ENCODE measurements at regions not wholly inside any gene's neighbourhood (a gene's known extent, or its start where the extent isn't known, plus 50 kb on each side); places are given as distances from the start of the nearest gene placed in this dataset.
A peak's percentile ranks its signal among the peaks of the same experiment; 100 is the strongest.

- no peaks in the 10 kb centered on the region for H3K79me1 ChIP-seq (replicated peaks; ENCODE audit: low read length, poor library complexity, severe bottlenecking)
- H2BK5ac ChIP-seq (ENCODE audit: low read depth, low read length, poor library complexity, severe bottlenecking): no peak overlapping the region
- no peak overlapping the region for H3K4me2 ChIP-seq (ENCODE audit: low read length, poor library complexity, severe bottlenecking)
- H2AK5ac ChIP-seq (ENCODE audit: low read length, severe bottlenecking): no peak overlapping the region
- no peak overlapping the region for H3K9ac ChIP-seq (ENCODE audit: low read length)
- DNase-seq: peak; percentile 19
- H3K4me3 ChIP-seq (ENCODE audit: insufficient read depth in 1 of 2, low read depth in 1 of 2, low read length in 2 of 2): no peak overlapping the region
- H3K18ac ChIP-seq (ENCODE audit: low read depth in 1 of 2, low read length in 2 of 2): peak overlapping the region in 1 of 2 experiments; percentile 80
- H3K23ac ChIP-seq (ENCODE audit: low read length in 2 of 2): no peak overlapping the region
- H4K91ac ChIP-seq (ENCODE audit: low read length): peak overlapping the region; percentile 64
- no peaks in the 10 kb centered on the region for H3K36me3 ChIP-seq (ENCODE audit: control insufficient read depth in 1 of 2, insufficient read depth in 2 of 2, low read depth in 1 of 2, low read length in 2 of 2)
- no peak overlapping the region for H3K27ac ChIP-seq (ENCODE audit: low read length, poor library complexity, severe bottlenecking)
- H3K14ac ChIP-seq (ENCODE audit: low read length in 2 of 2): no peak overlapping the region
- no peak overlapping the region for H4K8ac ChIP-seq (ENCODE audit: low read length)
- WGBS: 98% methylated on average over 2 of the region's 2 CpGs
- peak overlapping the region in 1 of 2 experiments; percentile 90 for H3K4ac ChIP-seq (ENCODE audit: low read depth in 1 of 2, low read length in 2 of 2)
- no peaks in the 10 kb centered on the region for H3K27me3 ChIP-seq (ENCODE audit: control insufficient read depth in 1 of 2, insufficient read depth in 1 of 2, low read length in 2 of 2)
- peaks cover 16% of the 10 kb centered on the region for H3K9me3 ChIP-seq (ENCODE audit: control insufficient read depth, low read length)
- H2AFZ ChIP-seq (ENCODE audit: low read depth, low read length): no peak overlapping the region
- H2BK15ac ChIP-seq (ENCODE audit: low read depth, poor library complexity, severe bottlenecking): no peak overlapping the region
- H3K4me1 ChIP-seq (ENCODE audit: control insufficient read depth, insufficient read depth, low read depth, low read length): peaks cover 6% of the 10 kb centered on the region
- H2BK12ac ChIP-seq (ENCODE audit: low read length in 2 of 2): peak overlapping the region in 1 of 2 experiments; percentile 69
- H2BK120ac ChIP-seq (ENCODE audit: low read depth, low read length): peak overlapping the region; percentile 27
Measured at GRCh38 chr2:111633189-111633588, 250.8 kb downstream of the ANAPC1 start.

- Histone ChIP-seq H3K14ac (ENCODE audit: low read length in 2 of 2) (peak overlapping the region in 1 of 2 experiments; percentile 45), H2AK5ac (ENCODE audit: low read length, severe bottlenecking) (no peak overlapping the region), H2BK12ac (ENCODE audit: low read length in 2 of 2) (peak overlapping the region; percentile 12 to 69), H3K79me1 (replicated peaks; ENCODE audit: low read length, poor library complexity, severe bottlenecking) (no peaks in the 10 kb centered on the region), H3K23ac (ENCODE audit: low read length in 2 of 2) (no peak overlapping the region), H3K4me1 (ENCODE audit: control insufficient read depth, insufficient read depth, low read depth, low read length) (peaks cover 6% of the 10 kb centered on the region), H4K91ac (ENCODE audit: low read length) (peak overlapping the region; percentile 97), H2BK5ac (ENCODE audit: low read depth, low read length, poor library complexity, severe bottlenecking) (no peak overlapping the region), H3K4me3 (ENCODE audit: insufficient read depth in 1 of 2, low read depth in 1 of 2, low read length in 2 of 2) (no peak overlapping the region), H3K36me3 (ENCODE audit: control insufficient read depth in 1 of 2, insufficient read depth in 2 of 2, low read depth in 1 of 2, low read length in 2 of 2) (no peaks in the 10 kb centered on the region), H3K27ac (ENCODE audit: low read length, poor library complexity, severe bottlenecking) (no peak overlapping the region), H3K4me2 (ENCODE audit: low read length, poor library complexity, severe bottlenecking) (no peak overlapping the region), H2BK120ac (ENCODE audit: low read depth, low read length) (peak overlapping the region; percentile 27), H2AFZ (ENCODE audit: low read depth, low read length) (no peak overlapping the region), H3K27me3 (ENCODE audit: control insufficient read depth in 1 of 2, insufficient read depth in 1 of 2, low read length in 2 of 2) (no peaks in the 10 kb centered on the region), H3K9me3 (ENCODE audit: control insufficient read depth, low read length) (peaks cover 11% of the 10 kb centered on the region), H3K4ac (ENCODE audit: low read depth in 1 of 2, low read length in 2 of 2) (peak overlapping the region in 1 of 2 experiments; percentile 90), H4K8ac (ENCODE audit: low read length) (peak overlapping the region; percentile 73), H3K18ac (ENCODE audit: low read depth in 1 of 2, low read length in 2 of 2) (peak overlapping the region; percentile 62 to 80), H2BK15ac (ENCODE audit: low read depth, poor library complexity, severe bottlenecking) (peak overlapping the region; percentile 86), H3K9ac (ENCODE audit: low read length) (no peak overlapping the region)
- DNase-seq: no peak
- WGBS: 99% methylated on average over 6 of the region's 6 CpGs
Measured at GRCh38 chr2:111633643-111634042, 250.3 kb downstream of the ANAPC1 start.

- Histone ChIP-seq H4K8ac (ENCODE audit: low read length) (no peak overlapping the region), H2AFZ (ENCODE audit: low read depth, low read length) (no peak overlapping the region), H4K91ac (ENCODE audit: low read length) (no peak overlapping the region)
Measured at GRCh38 chr2:111634050-111634794, 249.8 kb downstream of the ANAPC1 start.

GRCh38 chr2:111634995-111635538 is 248.9 kb downstream of the ANAPC1 start:
- peaks cover 6% of the 10 kb centered on the region for H3K4me1 ChIP-seq (ENCODE audit: control insufficient read depth, insufficient read depth, low read depth, low read length)
- no peak overlapping the region for H3K18ac ChIP-seq (ENCODE audit: low read depth in 1 of 2, low read length in 2 of 2)
- H3K14ac ChIP-seq (ENCODE audit: low read length in 2 of 2): no peak overlapping the region
- no peak overlapping the region for H2BK5ac ChIP-seq (ENCODE audit: low read depth, low read length, poor library complexity, severe bottlenecking)
- H4K91ac ChIP-seq (ENCODE audit: low read length): no peak overlapping the region
- no peak overlapping the region for H2BK12ac ChIP-seq (ENCODE audit: low read length in 2 of 2)
- H3K23ac ChIP-seq (ENCODE audit: low read length in 2 of 2): no peak overlapping the region
- no peak overlapping the region for H2BK120ac ChIP-seq (ENCODE audit: low read depth, low read length)
- H3K9me3 ChIP-seq (ENCODE audit: control insufficient read depth, low read length): peaks cover under 1% of the 10 kb centered on the region
- no peak overlapping the region for H2AK5ac ChIP-seq (ENCODE audit: low read length, severe bottlenecking)
- WGBS: 89% methylated on average over 3 of the region's 4 CpGs
- H3K4ac ChIP-seq (ENCODE audit: low read depth in 1 of 2, low read length in 2 of 2): peak overlapping the region in 1 of 2 experiments; percentile 38
- no peaks in the 10 kb centered on the region for H3K27me3 ChIP-seq (ENCODE audit: control insufficient read depth in 1 of 2, insufficient read depth in 1 of 2, low read length in 2 of 2)
- H3K4me2 ChIP-seq (ENCODE audit: low read length, poor library complexity, severe bottlenecking): no peak overlapping the region
- peak; percentile 22 for DNase-seq
- H3K36me3 ChIP-seq (ENCODE audit: control insufficient read depth in 1 of 2, insufficient read depth in 2 of 2, low read depth in 1 of 2, low read length in 2 of 2): no peaks in the 10 kb centered on the region
- no peak overlapping the region for H2AFZ ChIP-seq (ENCODE audit: low read depth, low read length)
- no peak overlapping the region for H3K9ac ChIP-seq (ENCODE audit: low read length)
- H3K79me1 ChIP-seq (replicated peaks; ENCODE audit: low read length, poor library complexity, severe bottlenecking): no peaks in the 10 kb centered on the region
- no peak overlapping the region for H3K27ac ChIP-seq (ENCODE audit: low read length, poor library complexity, severe bottlenecking)
- H3K4me3 ChIP-seq (ENCODE audit: insufficient read depth in 1 of 2, low read depth in 1 of 2, low read length in 2 of 2): no peak overlapping the region
- H2BK15ac ChIP-seq (ENCODE audit: low read depth, poor library complexity, severe bottlenecking): peak overlapping the region; percentile 29
- H4K8ac ChIP-seq (ENCODE audit: low read length): no peak overlapping the region

More at GRCh38 chr2:111634050-111634794, 249.8 kb downstream of the ANAPC1 start:
- Histone ChIP-seq H2BK15ac (ENCODE audit: low read depth, poor library complexity, severe bottlenecking) (no peak overlapping the region), H3K23ac (ENCODE audit: low read length in 2 of 2) (no peak overlapping the region), H3K4me3 (ENCODE audit: insufficient read depth in 1 of 2, low read depth in 1 of 2, low read length in 2 of 2) (no peak overlapping the region), H2AK5ac (ENCODE audit: low read length, severe bottlenecking) (no peak overlapping the region), H3K79me1 (replicated peaks; ENCODE audit: low read length, poor library complexity, severe bottlenecking) (no peaks in the 10 kb centered on the region), H3K4me1 (ENCODE audit: control insufficient read depth, insufficient read depth, low read depth, low read length) (peaks cover 6% of the 10 kb centered on the region), H2BK12ac (ENCODE audit: low read length in 2 of 2) (peak overlapping the region in 1 of 2 experiments; percentile 72), H3K9ac (ENCODE audit: low read length) (no peak overlapping the region), H2BK5ac (ENCODE audit: low read depth, low read length, poor library complexity, severe bottlenecking) (no peak overlapping the region), H3K27ac (ENCODE audit: low read length, poor library complexity, severe bottlenecking) (no peak overlapping the region), H3K36me3 (ENCODE audit: control insufficient read depth in 1 of 2, insufficient read depth in 2 of 2, low read depth in 1 of 2, low read length in 2 of 2) (no peaks in the 10 kb centered on the region), H3K9me3 (ENCODE audit: control insufficient read depth, low read length) (peaks cover 6% of the 10 kb centered on the region), H3K4ac (ENCODE audit: low read depth in 1 of 2, low read length in 2 of 2) (peak overlapping the region in 1 of 2 experiments; percentile 50), H3K14ac (ENCODE audit: low read length in 2 of 2) (no peak overlapping the region), H3K18ac (ENCODE audit: low read depth in 1 of 2, low read length in 2 of 2) (peak overlapping the region in 1 of 2 experiments; percentile 52), H2BK120ac (ENCODE audit: low read depth, low read length) (no peak overlapping the region), H3K4me2 (ENCODE audit: low read length, poor library complexity, severe bottlenecking) (no peak overlapping the region), H3K27me3 (ENCODE audit: control insufficient read depth in 1 of 2, insufficient read depth in 1 of 2, low read length in 2 of 2) (no peaks in the 10 kb centered on the region)
- WGBS: 67% methylated on average over 2 of the region's 2 CpGs
- DNase-seq: peak; percentile 95

Measured in mesenchymal stem cell (in vitro differentiated cells and primary cell).